Stimulated activated CD8-positive, alpha-beta memory T cell treated with anti-CD3 and anti-CD28 coated beads, Interleukin-4, amount 100 ng/mL, for 48 hours (primary cell): ENCODE measurements at regions not wholly inside any gene's neighbourhood (a gene's known extent, or its start where the extent isn't known, plus 50 kb on each side); places are given as distances from the start of the nearest gene placed in this dataset.
"Not testable (repeated sequence)": the region's sequence is repeated elsewhere in the genome, so short reads cannot be mapped to it uniquely, and the experiment has no call there.

Experiments
- DNase-seq: peaks from one replicate; pipeline ENCODE4 v3.0.0-alpha.2; 2020

DNA sequence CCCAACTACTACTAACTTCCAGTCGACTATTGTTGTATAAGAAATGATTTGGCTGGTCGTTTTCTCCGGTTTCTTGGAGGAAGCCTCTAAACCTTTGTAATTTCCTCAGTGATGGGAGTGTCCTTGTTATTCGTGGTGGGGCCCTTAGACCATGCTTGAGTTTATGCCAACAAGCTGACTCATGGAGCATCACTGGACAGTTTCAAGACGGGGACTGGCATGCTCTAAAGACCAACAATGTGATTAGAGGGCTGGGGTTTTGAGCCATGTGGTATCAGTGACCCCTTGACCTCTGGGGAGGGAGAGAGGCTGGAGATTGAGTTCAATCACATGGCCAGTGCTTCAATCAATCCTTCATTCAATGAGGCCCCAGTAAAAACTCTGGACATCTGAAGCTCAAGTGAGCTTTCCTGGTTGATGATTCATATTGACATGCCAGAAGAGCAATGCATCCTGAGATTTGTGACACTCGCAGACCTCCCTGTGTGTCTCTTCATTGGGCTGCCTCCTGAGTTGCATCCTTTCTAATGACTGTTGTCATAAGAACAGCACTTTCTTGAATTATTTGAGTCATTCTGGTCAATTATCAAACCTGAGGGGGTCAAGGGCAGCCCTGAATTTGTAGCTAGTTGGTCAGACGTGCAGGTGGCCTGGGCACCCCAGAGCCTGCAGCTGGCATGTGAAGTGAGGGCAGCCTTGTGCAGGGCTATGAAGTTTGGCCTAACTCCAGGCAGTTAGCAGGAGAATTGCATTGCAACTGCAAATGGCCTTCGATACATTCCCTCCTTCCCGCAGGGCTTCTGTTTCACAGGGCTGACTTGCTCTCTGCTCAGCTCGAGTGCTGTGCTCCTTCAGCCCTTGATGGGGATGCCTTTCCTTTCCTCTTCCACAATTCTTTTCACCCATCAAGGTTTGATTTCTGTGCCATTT is 246.5 kb downstream of the FGF9 start:
- no peak for DNase-seq

DNA sequence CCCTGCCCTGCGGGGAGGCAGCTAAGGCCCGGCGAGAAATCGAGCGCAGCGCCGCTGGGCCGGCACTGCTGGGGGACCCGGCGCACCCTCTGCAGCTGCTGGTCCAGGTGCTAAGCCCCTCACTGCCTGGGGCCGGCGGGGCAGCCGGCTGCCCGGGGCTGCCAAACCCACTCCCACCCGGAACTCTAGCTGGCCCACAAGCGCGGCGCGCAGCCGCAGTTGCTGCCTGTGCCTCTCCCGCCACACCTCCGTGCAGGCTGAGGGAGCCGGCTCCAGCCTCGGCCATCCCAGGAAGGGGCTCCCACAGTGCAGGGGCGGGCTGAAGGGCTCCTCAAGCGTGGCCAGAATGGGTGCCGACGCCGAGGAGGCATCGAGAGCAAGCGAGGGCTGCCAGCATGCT is 249.9 kb downstream of the FGF9 start:
- not testable (repeated sequence) for DNase-seq

GRCh38 chr13:21924958-21925357 is 254.1 kb downstream of the FGF9 start:
- no peak for DNase-seq

DNA sequence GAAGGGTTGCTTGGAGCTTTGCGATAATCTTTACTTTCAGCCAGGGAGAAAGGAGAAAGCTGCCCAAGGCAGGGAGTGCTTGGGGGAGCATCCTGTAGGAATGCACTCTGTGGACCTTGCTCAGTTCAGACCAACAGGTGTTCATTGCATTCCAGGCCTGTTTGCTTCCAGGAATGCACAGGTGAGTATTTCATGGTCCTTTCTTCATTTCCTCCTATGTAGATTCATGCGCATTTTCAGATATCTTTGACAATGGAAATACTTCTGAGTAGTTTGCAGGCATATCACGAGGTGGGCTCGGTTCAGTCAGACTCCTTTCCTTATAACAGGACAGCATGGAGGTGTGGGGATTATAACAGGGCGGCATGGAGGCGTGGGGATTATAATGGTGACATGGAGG is 254.8 kb downstream of the FGF9 start:
- DNase-seq: no peak

DNA sequence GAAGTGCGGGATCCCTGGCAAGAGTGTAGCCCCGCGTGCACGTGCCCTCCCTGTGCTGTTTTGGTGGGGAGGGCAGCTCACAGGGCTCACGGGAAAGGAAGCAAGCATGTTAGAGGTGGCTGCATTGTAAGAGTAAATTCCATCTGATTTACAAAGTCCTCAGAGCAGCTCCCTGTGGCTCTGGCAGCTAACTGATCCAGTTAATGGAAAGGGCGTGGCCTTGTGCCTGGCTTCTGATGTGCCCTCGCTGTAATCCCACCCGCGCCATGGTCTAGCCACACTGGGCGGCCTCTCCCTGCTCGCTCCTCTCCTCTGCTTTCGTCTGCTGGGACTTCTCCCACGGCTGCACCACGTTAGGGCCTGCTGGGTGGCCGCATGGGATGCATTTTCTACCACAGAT is 258.5 kb downstream of the FGF9 start:
- no peak for DNase-seq

DNA sequence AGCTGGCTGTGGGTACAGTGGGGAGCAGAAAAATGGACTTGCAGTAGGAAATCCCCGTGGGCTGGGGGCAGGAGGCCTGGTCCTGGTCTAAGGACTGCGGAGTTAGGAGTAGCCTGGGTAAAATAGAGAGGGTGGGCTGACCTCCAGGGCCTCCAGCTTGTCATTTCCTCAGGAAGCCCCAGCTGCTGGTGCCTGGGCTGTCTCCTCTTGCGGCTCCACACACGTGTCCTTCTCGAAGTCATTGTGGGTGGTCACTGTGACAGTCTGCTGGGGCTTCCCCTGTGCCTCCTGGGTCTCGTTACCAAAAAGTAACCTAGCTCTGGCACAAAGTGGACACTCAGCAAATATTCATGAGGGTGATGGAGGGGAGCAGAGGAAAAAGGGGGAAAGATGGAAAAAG is 259.7 kb downstream of the FGF9 start:
- no peak for DNase-seq

- no peak for DNase-seq
These were observed 261.7 kb downstream of the FGF9 start for GRCh38 chr13:21932578-21932977.

DNA sequence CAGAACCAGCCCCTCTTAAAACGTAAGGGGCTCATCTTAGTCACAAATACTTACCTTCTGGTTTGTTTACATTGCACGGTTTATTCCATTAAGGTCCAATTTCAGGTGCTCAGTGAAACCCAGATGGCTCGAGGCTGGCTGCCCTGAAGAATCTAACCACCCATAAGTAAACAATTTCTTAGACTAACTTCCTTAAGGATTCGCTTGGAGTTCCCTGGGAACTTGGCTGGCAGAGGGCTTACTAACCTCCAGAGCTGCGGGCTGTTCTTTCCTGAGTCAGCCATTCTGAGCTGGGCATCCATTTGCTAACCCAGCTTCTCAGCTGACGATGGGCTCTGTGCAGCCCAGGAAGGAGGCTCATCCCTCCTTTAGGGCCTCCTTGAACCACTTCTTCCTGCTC is 262.1 kb downstream of the FGF9 start:
- DNase-seq: no peak

- no peak for DNase-seq
These were observed 263.4 kb downstream of the FGF9 start for GRCh38 chr13:21934284-21934683.

DNA sequence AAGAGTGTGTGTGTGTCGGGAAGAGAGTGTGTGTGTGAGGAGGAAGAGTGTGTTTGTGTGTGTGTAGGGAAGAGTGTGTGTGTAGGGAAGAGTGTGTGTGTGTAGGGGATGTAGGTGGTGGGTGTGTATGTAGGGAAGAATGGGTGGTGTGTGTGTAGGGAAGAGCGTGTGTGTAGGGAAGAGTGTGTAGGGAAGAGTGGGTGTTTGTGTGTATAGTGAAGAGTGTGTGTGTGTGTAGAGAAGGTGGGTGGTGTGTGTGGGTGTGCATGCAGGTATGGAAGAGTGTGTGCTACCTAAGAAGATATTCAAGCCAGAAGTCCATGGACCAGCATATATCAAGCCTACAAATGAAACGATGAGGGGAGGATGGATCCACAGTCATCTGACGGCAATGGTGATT is 265.8 kb downstream of the FGF9 start:
- DNase-seq: no peak

DNA sequence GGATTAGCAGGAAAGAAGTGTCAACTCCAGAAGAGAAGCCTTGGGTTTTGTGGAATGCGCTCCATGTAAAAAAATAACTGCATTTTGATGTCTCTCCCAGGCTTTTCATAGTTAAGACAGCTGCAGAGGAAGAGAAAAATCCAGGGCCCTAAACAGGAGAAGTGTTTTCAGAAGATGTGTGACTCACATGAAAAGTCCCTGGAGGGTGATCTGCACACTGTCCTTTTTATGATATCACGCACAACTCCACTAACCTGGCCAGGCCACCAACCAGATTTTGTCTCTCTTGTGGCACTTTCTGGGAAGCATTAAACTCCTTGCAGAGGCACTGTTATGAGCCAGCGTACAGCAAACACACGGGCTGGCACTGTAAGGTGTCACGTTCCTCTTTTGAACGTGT is 267.3 kb downstream of the FGF9 start:
- no peak for DNase-seq

- DNase-seq: no peak
These were observed 267.8 kb downstream of the FGF9 start for GRCh38 chr13:21938636-21939035.

- DNase-seq: no peak
These were observed 271.2 kb downstream of the FGF9 start for GRCh38 chr13:21942061-21942460.

DNA sequence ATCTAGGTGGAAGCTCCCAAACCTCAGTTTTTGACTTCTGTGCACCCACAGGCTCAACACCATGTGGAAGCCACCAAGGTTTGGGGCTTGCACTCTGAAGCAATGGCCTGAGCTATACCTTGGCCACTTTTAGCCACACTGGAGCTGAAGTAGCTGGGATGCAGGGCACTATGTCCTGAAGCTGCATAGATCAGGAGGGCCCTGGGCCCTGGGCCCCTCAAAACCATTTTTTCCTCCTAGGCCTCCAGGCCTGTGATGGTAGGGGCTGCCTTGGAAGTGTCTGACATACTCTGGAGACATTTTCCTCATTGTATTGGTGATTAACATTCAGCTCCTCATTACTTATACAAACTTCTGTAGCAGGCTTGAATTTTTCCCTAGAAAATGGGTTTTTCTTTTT is 273.7 kb downstream of the FGF9 start:
- DNase-seq: no peak

DNA sequence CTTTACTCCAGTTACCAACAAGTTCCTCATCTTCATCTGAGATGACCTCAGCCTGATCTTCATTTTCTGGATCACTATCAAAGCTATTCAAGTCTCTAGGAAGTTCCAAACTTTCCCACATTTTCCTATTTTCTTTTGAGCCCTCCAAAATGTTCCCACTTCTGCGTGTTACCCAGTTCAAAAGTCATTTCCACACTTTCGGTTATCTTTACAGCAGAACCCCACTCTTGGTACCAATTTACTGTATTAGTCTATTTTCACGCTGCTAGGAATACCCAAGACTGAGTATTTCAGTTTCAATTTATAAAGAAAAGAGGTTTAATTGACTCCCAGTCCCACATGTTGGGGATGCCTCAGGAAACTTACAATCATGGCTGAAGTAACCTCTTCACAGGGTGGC is 274.3 kb downstream of the FGF9 start:
- no peak for DNase-seq

- DNase-seq: no peak
These were observed 276.1 kb downstream of the FGF9 start for GRCh38 chr13:21946964-21947363.

- DNase-seq: no peak
These were observed 278.0 kb downstream of the FGF9 start for GRCh38 chr13:21948769-21949474.

GRCh38 chr13:21949818-21950429 is 279.1 kb downstream of the FGF9 start:
- DNase-seq: no peak

DNA sequence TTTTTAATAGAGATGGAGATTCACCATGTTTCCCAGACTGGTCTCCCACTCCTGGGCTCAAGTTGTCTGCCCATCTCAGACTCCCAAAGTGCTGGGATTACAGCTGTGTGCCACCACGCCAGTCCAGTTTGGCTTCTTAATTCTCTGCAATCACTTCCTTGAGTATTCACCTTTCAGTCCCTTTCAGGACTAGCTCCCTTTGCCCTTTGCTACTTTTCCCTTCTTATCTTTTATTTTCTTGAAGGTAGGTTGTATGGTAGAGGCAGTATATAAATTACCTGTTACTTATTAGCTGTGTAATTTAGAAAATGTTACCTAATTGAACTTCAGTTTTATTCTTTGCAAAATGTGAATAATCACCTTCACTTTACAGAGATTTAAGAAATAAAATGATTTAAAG is 285.8 kb downstream of the FGF9 start:
- no peak for DNase-seq

GRCh38 chr13:21957833-21958232 is 287.0 kb downstream of the FGF9 start:
- DNase-seq: no peak

DNA sequence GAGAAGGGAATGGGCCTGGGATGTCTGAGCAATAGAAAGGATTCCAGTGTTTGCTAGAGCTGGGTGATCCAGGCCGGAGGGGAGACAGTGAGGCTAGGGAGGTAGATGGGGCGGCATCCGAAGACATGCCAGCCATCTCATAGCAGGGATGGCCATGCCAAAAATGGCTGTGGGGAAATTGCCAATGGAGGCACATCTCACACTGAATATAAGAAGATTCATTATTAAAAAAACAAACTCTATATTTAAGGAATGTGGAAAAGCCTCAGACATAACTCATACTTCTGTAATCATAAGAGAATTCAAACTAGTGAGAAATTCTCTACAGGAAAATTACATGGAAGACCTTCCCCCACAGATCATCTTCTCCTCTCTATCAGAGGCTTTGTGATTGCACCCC is 289.2 kb downstream of the FGF9 start:
- no peak for DNase-seq

DNA sequence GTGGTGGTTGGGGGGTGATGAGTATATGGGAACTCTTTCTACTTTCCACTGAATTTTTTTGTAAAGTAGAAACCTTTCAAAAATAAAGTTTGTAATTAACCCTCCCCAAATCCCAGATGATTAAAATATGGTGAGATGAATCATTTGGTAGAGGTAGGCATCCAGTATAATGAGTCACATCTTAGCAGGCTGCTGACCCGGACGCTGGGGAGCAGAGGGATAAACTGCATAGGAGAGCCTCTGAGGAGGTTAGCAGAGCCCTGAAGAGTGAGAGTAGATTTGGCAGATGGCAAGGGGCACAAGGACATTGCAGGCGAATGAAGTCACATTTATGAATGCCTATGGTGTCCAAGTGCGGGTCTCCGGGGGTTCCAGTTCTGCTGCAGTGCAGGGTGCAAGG is 293.8 kb downstream of the FGF9 start:
- no peak for DNase-seq

- DNase-seq: no peak
These were observed 294.2 kb downstream of the FGF9 start for GRCh38 chr13:21965095-21965494.

GRCh38 chr13:21966014-21966413 is 295.1 kb downstream of the FGF9 start:
- no peak for DNase-seq
